ENCODE measurements at regions not wholly inside any gene's neighbourhood (a gene's known extent, or its start where the extent isn't known, plus 50 kb on each side); places are given as distances from the start of the nearest gene placed in this dataset.

DNA sequence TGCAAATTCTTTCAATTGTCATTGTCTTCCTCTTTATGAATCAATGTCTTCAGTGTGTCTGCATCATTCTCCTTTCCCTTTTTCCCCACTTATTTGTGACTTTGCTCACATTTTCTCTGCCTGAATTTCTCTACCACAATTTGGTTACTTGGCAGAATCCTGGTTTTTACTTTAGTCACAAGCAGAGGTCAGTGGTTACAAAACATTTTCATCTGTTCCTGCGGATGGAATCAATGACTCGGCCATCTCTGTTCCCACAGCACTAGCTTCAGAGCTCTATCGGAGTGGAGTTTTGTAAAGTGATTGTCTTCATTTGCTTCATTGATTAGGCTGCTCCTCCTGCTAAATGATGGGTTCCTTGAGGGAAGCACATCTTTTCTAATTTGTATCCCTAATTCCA lies 501.3 kb upstream of the AADAT start:
- Histone ChIP-seq H3K27me3 (no peaks in the 10 kb centered on the region), H3K4me3 (no peak overlapping the region), H3K36me3 (no peaks in the 10 kb centered on the region), H3K9me3 (no peaks in the 10 kb centered on the region), H3K27ac (no peak overlapping the region), H3K4me1 (no peaks in the 10 kb centered on the region)
- DNase-seq (no peak), ATAC-seq (no peak)
- intact Hi-C loops (cut with DNase I): no loop called here
- TF ChIP-seq CTCF (IDR thresholded peaks at IDR 0.05): no peak
- 85 to 89% methylated on average over 3 of the region's 3 CpGs for WGBS, 2 donors

- H3K27ac ChIP-seq: no peak overlapping the region
- ATAC-seq: no peak
- intact Hi-C loops (cut with DNase I): no loop called here
- no peaks in the 10 kb centered on the region for H3K9me3 ChIP-seq
- H3K4me1 ChIP-seq: no peaks in the 10 kb centered on the region
- 61 to 65% methylated on average over 3 of the region's 3 CpGs for WGBS, 2 donors
- DNase-seq: no peak
- no peak for TF ChIP-seq CTCF (IDR thresholded peaks at IDR 0.05)
- no peak overlapping the region for H3K4me3 ChIP-seq
- H3K27me3 ChIP-seq: no peaks in the 10 kb centered on the region
- H3K36me3 ChIP-seq: no peaks in the 10 kb centered on the region
These were observed 499.9 kb upstream of the AADAT start for GRCh38 chr4:170589597-170590191.

- intact Hi-C loops (cut with DNase I): no loop called here
- Histone ChIP-seq H3K36me3 (no peaks in the 10 kb centered on the region), H3K4me1 (no peaks in the 10 kb centered on the region), H3K9me3 (peaks cover 0 to 29% (median 3%) of the 10 kb centered on the region in 11 donors), H3K27me3 (no peaks in the 10 kb centered on the region), H3K4me3 (no peak overlapping the region), H3K27ac (no peak overlapping the region)
- ATAC-seq: no peak
- TF ChIP-seq CTCF (IDR thresholded peaks at IDR 0.05): no peak
- 76 to 79% methylated on average over 5 of the region's 5 CpGs for WGBS, 2 donors
- no peak for DNase-seq
These were observed 492.2 kb upstream of the AADAT start for GRCh38 chr4:170581969-170582368.

DNA sequence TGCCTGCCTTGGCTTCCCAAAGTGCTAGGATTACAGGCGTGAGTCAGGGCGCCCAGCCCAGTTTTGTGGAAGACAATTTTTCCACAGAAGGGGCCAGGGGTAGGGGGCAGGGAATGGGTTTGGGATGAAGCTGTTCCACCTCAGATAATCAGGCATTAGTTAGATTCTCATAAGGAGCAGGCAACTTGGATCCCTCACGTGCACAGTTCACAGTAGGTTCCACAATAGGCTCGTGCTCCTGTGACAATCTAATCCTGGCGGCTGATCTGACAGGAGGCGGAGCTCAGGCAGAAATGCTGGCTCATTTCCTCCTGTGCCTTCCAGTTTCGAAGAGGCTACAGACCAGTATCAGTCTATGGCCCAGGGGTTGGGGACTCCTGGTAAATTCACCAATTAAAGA lies 491.6 kb upstream of the AADAT start:
- 65 to 70% methylated on average over 7 of the region's 7 CpGs for WGBS, 2 donors
- H3K4me1 ChIP-seq: no peaks in the 10 kb centered on the region

More for the DNA sequence above, 491.6 kb upstream of the AADAT start:
- H3K36me3 ChIP-seq: no peaks in the 10 kb centered on the region
- DNase-seq: no peak
- no peak overlapping the region for H3K4me3 ChIP-seq
- H3K27me3 ChIP-seq: no peaks in the 10 kb centered on the region
- intact Hi-C loops (cut with DNase I): no loop called here
- H3K9me3 ChIP-seq: peaks cover 0 to 29% (median 3%) of the 10 kb centered on the region in 11 donors
- TF ChIP-seq CTCF (IDR thresholded peaks at IDR 0.05): no peak
- ATAC-seq: no peak
- no peak overlapping the region for H3K27ac ChIP-seq

All from heart right ventricle (tissue), 16 donors.